ENCODE measurements at regions not wholly inside any gene's neighbourhood (a gene's known extent, or its start where the extent isn't known, plus 50 kb on each side); places are given as distances from the start of the nearest gene placed in this dataset.

GRCh38 chr16:49910541-49911071 is 54.7 kb upstream of the ZNF423 start:
- no peaks in the 10 kb centered on the region for H4K20me1 ChIP-seq (ENCODE audit: insufficient read depth, low read length)
- peaks cover 10% of the 10 kb centered on the region for H3K27me3 ChIP-seq (ENCODE audit: low read depth, low read length)
- H3K79me2 ChIP-seq (ENCODE audit: low read length) = no peaks in the 10 kb centered on the region
- H2AFZ ChIP-seq (ENCODE audit: low read depth, low read length) = no peak overlapping the region
- TF ChIP-seq, protein P1, sequence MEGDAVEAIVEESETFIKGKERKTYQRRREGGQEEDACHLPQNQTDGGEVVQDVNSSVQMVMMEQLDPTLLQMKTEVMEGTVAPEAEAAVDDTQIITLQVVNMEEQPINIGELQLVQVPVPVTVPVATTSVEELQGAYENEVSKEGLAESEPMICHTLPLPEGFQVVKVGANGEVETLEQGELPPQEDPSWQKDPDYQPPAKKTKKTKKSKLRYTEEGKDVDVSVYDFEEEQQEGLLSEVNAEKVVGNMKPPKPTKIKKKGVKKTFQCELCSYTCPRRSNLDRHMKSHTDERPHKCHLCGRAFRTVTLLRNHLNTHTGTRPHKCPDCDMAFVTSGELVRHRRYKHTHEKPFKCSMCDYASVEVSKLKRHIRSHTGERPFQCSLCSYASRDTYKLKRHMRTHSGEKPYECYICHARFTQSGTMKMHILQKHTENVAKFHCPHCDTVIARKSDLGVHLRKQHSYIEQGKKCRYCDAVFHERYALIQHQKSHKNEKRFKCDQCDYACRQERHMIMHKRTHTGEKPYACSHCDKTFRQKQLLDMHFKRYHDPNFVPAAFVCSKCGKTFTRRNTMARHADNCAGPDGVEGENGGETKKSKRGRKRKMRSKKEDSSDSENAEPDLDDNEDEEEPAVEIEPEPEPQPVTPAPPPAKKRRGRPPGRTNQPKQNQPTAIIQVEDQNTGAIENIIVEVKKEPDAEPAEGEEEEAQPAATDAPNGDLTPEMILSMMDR (IDR thresholded peaks at IDR 0.05; ENCODE audit: low read depth, low read length) = no peak
- no peak for TF ChIP-seq EZH2phosphoT487 (IDR thresholded peaks at IDR 0.05; ENCODE audit: low read depth)
- no peak overlapping the region for H3K27ac ChIP-seq (ENCODE audit: low read length)
- peaks cover 7% of the 10 kb centered on the region for H3K4me1 ChIP-seq (ENCODE audit: low read length)
- H3K4me2 ChIP-seq (ENCODE audit: low read length) = no peak overlapping the region
- no peaks in the 10 kb centered on the region for H3K36me3 ChIP-seq (replicated peaks; ENCODE audit: low read depth, low read length)
- H3K4me3 ChIP-seq (ENCODE audit: low read length) = no peak overlapping the region
- H3K9ac ChIP-seq (ENCODE audit: low read length) = no peak overlapping the region
- no peaks in the 10 kb centered on the region for H3K9me3 ChIP-seq (ENCODE audit: insufficient read depth, low read length)

DNA sequence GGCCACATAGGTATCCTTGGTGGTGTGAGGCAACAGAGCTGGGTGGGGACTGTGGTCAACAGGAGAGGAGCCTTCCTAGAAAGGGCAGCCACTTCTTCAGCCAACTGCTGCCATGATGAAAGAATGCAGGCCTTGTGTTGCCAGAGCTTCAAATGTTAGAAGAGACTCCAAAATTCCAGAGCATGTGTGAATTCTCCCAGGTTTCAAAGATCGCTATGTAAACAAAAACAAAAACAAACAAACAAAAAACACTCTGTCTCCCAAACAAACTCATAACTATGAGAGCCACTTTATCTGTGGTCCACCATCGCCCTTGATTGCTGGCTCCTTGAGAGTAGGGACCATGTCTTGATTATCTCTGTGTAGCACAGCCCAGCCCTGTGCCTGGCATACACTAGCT is 55.5 kb upstream of the ZNF423 start:
- Histone ChIP-seq H3K4me1 (ENCODE audit: low read length) (peaks cover 7% of the 10 kb centered on the region), H3K36me3 (replicated peaks; ENCODE audit: low read depth, low read length) (no peaks in the 10 kb centered on the region), H3K4me2 (ENCODE audit: low read length) (no peak overlapping the region), H3K9ac (ENCODE audit: low read length) (no peak overlapping the region), H2AFZ (ENCODE audit: low read depth, low read length) (no peak overlapping the region), H4K20me1 (ENCODE audit: insufficient read depth, low read length) (no peaks in the 10 kb centered on the region), H3K4me3 (ENCODE audit: low read length) (no peak overlapping the region), H3K79me2 (ENCODE audit: low read length) (no peaks in the 10 kb centered on the region), H3K27ac (ENCODE audit: low read length) (no peak overlapping the region), H3K27me3 (ENCODE audit: low read depth, low read length) (peaks cover 10% of the 10 kb centered on the region; the same call in 1 of the 2 replicates), H3K9me3 (ENCODE audit: insufficient read depth, low read length) (no peaks in the 10 kb centered on the region)
- TF ChIP-seq EZH2phosphoT487 (IDR thresholded peaks at IDR 0.05; ENCODE audit: low read depth) = no peak
- TF ChIP-seq, protein P1 (IDR thresholded peaks at IDR 0.05; ENCODE audit: low read depth, low read length) = no peak

GRCh38 chr16:49912721-49913120 is 56.8 kb upstream of the ZNF423 start:
- no peak for TF ChIP-seq EZH2phosphoT487 (IDR thresholded peaks at IDR 0.05; ENCODE audit: low read depth)
- TF ChIP-seq, protein P1 (IDR thresholded peaks at IDR 0.05; ENCODE audit: low read depth, low read length) = no peak
- Histone ChIP-seq H3K4me2 (ENCODE audit: low read length) (no peak overlapping the region), H3K27me3 (ENCODE audit: low read depth, low read length) (peaks cover 10% of the 10 kb centered on the region; the same call in 1 of the 2 replicates), H3K9me3 (ENCODE audit: insufficient read depth, low read length) (no peaks in the 10 kb centered on the region), H2AFZ (ENCODE audit: low read depth, low read length) (no peak overlapping the region), H3K4me1 (ENCODE audit: low read length) (peaks cover 7% of the 10 kb centered on the region), H3K9ac (ENCODE audit: low read length) (no peak overlapping the region), H3K4me3 (ENCODE audit: low read length) (no peak overlapping the region), H3K27ac (ENCODE audit: low read length) (no peak overlapping the region), H4K20me1 (ENCODE audit: insufficient read depth, low read length) (no peaks in the 10 kb centered on the region), H3K79me2 (ENCODE audit: low read length) (no peaks in the 10 kb centered on the region), H3K36me3 (replicated peaks; ENCODE audit: low read depth, low read length) (no peaks in the 10 kb centered on the region)

GRCh38 chr16:49913720-49914119 is 57.8 kb upstream of the ZNF423 start:
- H3K4me3 ChIP-seq (ENCODE audit: low read length) = no peak overlapping the region
- no peaks in the 10 kb centered on the region for H3K36me3 ChIP-seq (replicated peaks; ENCODE audit: low read depth, low read length)
- H4K20me1 ChIP-seq (ENCODE audit: insufficient read depth, low read length) = no peaks in the 10 kb centered on the region
- no peak overlapping the region; the same call in 1 of the 2 replicates for H3K4me2 ChIP-seq (ENCODE audit: low read length)
- H3K27me3 ChIP-seq (ENCODE audit: low read depth, low read length) = peaks cover 7% of the 10 kb centered on the region; the same call in 1 of the 2 replicates
- no peak overlapping the region for H3K27ac ChIP-seq (ENCODE audit: low read length)
- no peaks in the 10 kb centered on the region for H3K79me2 ChIP-seq (ENCODE audit: low read length)
- H3K9ac ChIP-seq (ENCODE audit: low read length) = no peak overlapping the region
- H3K4me1 ChIP-seq (ENCODE audit: low read length) = peaks cover 7% of the 10 kb centered on the region
- no peak for TF ChIP-seq EZH2phosphoT487 (IDR thresholded peaks at IDR 0.05; ENCODE audit: low read depth)
- TF ChIP-seq, protein P1 (IDR thresholded peaks at IDR 0.05; ENCODE audit: low read depth, low read length) = no peak
- H3K9me3 ChIP-seq (ENCODE audit: insufficient read depth, low read length) = no peaks in the 10 kb centered on the region
- 0 out of 2 replicates have a peak overlapping the region, but pooled peaks have one; percentile 30 for H2AFZ ChIP-seq (ENCODE audit: low read depth, low read length)

Measured in OCI-LY3 (cell line).